Cardiac septum (tissue), 1 donor: ENCODE measurements at regions not wholly inside any gene's neighbourhood (a gene's known extent, or its start where the extent isn't known, plus 50 kb on each side); places are given as distances from the start of the nearest gene placed in this dataset.
"Not testable (repeated sequence)": the region's sequence is repeated elsewhere in the genome, so short reads cannot be mapped to it uniquely, and the experiment has no call there.

ENCODE experiments used
- DNase-seq: peaks from one replicate; pipeline ENCODE4 v3.0.0-alpha.2; 2020; ENCODE audit warnings: low spot score
- intact Hi-C: fragments of 100-400 bp; cut with DNase I; formaldehyde crosslinking; loops from one replicate; pipeline ENCODE4 v1.14.0; 2022
- donor health status: DM: no; HTN: no; CAD: no.

DNA sequence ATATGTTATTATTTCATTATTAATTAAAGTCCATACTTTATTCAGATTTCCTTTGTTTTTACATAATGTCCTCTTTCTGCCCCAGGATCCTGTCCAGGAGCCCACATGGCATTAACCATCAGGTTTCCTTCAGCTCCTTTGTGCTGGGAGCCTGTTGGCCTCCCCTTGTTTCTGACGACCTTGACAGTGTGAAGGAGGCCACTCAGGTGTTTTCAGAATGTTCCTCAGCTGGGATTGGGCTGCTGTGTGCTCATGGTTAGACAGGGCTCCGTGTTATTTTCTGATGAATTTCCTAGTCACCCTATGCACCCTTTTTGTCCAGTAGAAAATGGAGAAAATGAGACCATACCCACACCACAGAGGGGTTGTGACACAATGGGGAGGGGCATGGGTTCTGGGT is 281.0 kb upstream of the FOXF1 start:
- no peak for DNase-seq
- intact Hi-C loops = no loop called here

DNA sequence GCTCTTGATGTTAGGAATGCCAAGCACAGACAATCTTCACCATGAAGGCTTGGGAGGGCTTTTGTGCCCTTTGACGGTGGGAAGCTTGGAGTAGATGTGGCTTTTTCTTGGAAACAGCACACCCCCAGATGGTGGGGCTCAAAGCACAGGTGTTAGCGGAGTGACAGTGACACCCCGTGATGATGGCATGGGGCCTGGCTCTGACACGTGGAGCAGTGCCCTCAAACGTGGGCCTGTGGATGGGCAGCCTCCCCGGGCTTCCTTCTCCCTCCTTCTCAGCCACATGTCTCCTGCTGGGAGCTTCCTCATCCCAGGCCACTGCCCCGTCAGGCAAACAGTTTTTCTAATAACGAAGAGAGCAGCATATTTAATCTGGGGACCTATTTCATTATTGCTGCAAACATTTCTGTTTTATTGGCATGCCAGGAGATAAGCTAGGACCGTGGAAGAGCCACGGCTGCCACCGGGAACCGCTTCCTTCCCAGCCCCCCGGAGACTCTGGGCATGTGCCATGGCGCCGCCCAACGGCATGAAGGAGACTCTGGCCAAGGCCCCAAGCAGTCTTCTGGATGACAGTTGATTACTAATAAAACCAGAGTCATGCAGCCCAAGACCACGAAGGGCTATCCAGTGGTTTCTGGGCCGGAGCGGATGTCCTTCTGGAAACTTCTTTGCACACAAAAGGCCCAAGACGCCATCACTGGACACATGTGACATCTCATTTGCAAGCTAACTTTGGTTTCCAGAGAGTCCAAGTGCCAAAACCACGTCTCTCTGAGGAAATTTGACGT is 280.3 kb upstream of the FOXF1 start:
- DNase-seq = peak; percentile 67
- intact Hi-C loops = no loop called here

DNA sequence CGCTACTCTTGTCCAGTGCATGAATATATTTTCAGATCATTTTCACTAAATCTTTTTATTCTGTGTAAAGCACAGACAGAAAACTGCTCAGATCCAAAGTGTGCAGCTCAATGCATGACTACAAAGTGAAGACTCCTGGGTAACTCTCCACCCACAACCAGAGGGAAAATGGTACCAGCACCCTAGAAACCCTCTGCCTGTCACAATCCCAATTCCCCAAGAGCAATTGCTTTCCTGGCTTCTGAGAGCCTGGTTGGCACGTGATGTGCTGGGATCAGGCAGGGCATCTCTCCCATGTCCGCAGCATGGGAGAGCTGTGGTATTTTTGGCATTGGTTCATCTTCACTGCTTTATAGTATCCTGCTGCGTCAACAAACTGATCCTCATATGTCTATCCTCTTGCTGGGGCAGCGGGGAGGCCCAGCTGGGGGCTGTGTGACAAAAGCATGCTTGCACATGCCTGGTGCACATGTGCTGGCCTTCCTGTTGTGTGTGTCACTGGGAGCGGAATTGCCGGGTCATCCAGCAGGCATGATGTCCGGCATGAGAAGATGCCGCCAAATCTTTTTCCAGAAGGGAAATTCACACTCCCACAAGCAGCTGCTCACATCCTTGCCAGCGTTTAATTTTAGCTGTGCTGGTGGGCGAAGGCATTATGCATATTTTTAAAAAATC is 278.9 kb upstream of the FOXF1 start:
- intact Hi-C loops = no loop called here
- peak; percentile 53 for DNase-seq

DNA sequence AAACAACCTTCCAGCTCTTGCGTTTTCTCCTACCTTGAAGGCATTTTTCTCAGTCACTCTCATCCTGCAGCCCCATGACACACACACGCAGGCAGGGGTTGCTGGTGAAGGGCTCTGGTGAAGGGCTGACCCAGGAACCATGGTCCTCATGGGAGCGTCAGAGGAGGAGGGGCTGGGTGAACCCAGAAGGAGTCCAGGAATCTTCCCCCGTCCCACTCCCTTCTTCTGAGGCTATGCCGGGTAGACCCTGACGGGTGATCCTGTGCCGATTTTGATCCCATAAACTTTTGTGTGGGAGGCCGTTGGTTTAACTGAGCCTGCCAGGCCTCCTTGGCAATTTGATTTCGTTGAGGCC is 278.4 kb upstream of the FOXF1 start:
- DNase-seq = peak; percentile 49

DNA sequence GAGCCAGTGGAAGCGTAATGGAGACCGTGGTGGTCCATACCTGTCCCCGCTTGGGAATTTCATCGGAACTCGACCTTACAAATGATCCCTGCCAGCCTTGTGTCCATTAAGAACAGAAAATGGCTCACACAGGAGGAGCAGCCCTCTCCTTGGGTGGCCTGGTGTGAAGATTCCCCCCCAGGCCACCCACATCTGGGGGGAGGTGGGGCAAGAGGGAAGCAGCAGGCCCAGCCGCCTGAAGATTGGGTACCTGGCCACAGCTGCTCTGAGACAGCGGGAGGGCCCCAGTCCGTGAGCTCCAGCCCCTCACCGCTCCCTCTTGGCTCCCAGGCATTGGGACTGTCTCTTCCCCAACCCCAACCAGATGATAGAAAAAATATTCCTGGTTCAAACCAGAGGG is 277.8 kb upstream of the FOXF1 start:
- intact Hi-C loops = no loop called here

More for the DNA sequence above, 278.4 kb upstream of the FOXF1 start:
- intact Hi-C loops = no loop called here

DNA sequence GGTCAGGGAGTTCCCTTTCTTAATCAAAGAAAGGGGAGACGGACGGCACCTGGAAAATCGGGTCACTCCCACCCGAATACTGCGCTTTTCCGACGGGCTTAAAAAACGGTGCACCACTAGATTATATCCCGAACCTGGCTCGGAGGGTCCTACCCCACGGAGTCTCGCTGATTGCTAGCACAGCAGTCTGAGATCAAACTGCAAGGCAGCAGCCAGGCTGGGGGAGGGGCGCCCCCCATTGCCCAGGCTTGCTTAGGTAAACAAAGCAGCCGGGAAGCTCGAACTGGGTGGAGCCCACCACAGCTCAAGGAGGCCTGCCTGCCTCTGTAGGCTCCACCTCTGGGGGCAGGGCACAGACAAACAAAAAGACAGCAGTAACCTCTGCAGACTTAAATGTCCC is 276.8 kb upstream of the FOXF1 start:
- peak; percentile 26 for DNase-seq
- intact Hi-C loops = not testable (repeated sequence)

More for the DNA sequence above, 277.8 kb upstream of the FOXF1 start:
- no peak for DNase-seq

DNA sequence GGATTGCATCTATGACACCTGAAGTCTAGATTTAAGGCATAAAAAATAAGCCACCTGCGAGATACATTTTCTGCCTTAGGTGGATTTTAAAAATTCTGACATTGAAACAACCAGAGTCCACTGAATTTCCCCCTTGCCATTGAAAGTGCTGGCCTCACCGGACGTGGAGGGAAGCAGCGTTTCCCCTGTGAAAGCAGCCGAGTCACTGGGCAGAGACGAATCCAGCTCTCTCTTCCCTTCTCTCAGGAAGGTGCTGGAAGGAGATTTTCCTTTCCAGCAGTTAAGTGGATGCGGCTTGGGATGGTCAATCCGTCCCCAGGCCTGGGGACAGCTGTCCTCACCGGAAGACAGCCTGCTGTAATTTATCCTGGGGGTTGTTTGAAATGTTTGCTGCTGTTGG is 270.9 kb upstream of the FOXF1 start:
- DNase-seq = no peak
- intact Hi-C loops = no loop called here

DNA sequence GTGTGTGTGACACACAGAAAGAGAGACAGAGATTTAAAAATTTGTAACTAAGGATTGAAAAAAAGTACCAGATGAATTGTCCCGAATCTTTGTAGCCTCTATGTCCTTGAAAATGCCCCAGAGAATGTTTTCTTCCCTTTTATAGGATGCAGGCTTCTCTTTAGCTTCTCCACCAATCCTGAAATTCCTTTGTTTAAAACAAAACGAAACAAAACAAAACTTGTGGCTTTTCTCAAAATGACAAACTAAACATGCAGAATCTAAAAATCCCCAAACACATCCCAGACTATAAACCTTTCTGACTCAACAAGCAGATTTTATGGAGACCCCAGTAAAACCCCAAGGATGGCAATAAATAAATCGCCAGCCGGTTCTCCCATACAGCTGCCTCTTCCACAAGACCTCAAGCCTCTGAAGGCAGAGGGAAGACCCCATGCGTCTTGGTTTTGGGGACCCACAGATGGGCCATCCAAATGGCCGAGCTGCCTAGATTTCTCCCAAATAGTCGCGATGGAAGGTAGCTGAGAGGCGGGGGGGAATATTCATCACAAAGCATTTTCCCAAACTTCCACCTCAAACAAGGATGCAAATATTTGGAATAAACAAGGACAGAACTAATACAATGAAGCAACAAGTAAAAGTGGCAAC is 269.5 kb upstream of the FOXF1 start:
- intact Hi-C loops = no loop called here
- no peak for DNase-seq

DNA sequence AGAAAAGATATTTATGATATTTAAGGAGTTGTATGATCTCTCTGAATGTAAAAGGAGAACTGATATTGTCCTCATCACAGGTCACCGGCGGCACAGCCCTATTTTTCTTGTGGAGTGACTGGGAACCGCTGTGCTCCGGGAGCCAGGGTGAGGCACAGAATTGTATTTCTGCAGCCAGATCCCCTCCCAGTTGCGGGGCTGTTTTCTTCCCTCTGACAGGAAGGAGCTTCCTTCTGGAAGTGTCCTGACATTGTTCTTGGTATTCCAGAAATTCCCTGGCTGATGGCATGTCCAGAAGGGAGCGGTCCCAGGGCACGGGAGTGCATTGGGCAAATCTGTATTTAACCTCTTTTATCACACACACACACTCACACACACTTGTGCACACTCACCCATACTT is 268.6 kb upstream of the FOXF1 start:
- intact Hi-C loops = no loop called here
- DNase-seq = no peak

DNA sequence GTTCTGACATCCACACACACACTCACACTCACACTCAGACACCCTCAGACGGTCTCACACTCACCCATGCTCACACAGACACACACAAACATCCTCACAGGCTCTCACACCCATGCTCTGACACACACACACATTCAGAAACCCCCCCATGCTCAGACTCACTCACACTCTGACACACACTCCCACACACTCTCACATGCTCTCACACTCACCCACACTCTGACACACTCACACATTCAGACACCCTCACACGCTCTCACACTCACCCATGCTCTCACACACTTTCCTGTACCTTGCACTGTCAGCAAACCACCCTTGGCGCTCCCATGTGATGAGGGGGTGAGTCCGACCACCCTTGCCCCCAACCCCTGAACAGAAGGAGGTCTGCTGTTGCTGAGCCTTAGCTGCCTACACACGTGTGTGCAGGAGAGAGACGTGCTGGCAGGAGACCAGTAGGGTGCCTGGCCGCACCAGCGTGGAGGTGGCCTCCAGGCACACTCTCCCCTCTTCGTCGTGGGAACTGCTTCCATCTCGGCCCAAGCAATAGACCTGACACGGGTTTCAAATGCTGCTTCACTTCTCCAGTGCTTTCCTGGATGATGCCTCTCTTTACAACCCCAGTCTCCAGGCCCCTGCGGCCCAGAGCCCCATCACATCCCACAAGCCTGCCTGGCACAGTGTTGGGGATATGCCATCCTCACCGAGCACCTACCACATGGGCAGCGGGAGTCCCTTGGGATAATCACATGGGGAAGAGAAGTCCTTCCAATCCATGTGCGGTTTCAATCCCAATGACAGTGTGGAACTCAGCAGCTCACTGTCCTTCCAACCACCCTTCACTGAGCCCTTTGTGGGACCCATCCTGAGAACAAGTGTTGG is 267.8 kb upstream of the FOXF1 start:
- intact Hi-C loops = no loop called here
- no peak for DNase-seq

DNA sequence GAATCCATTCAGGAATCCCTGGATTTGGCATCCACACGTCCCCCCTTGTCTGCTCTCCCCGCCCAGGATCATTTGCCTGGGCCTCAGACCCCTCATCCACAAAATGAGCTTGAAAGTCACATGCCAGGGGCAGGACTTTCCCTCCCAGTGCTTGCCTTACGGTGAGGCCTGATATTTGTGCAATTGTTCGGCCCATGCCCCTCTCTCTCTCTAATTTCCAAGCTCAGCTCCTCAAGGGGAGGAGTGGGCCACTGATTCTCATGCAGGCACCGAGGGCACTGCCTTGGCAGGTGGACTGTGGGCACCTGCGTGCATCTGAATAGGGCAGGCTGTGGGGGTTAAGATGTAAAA is 267.2 kb upstream of the FOXF1 start:
- intact Hi-C loops = no loop called here
- DNase-seq = no peak

DNA sequence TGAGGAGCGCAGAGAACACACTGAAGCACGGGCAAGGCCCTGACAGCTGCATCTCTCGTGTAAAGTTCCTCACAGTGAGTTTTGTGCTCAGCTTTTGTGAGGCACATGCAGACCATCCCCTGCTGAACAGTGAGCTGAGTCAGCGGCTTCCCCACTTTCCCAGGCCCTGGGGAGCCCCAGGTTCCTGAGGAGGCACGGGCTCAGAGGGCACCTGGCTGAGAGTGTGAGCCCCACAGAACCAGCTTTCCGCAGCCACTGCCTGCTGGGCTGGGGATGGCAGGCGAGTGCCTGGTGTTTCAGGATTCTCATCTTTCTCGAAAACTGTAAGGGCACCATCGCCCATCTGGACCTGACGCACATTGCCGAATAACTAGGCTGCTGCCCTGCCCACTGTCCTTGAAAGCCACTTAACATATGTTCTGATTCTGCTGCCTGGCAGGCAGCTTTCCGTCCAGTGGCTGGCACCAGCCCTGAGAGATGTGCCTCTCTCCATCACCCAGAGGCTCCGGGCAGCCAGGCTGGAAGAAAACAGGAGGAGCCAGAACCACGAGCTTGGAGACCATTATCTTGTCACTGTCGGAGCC is 266.7 kb upstream of the FOXF1 start:
- intact Hi-C loops = no loop called here
- DNase-seq = no peak

DNA sequence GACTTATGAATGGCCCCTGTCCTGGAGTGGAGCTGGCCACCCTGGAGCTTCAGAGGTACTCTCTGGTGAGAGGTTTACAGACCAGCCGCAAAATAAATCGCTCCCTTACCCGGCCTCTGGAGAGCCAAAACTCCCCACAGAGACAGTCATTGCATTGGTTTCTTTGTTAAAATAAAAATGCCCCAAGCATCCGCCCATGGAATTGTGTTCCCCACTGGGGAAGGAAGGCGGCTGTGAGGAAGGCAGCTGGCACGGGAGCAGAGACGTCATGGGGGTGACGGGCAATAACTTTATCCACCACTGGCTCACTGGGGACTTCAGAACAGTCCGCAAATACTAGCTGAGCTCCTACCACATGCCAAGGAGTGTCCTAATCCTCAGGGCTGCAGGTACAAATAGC is 266.2 kb upstream of the FOXF1 start:
- no peak for DNase-seq
- intact Hi-C loops = no loop called here

DNA sequence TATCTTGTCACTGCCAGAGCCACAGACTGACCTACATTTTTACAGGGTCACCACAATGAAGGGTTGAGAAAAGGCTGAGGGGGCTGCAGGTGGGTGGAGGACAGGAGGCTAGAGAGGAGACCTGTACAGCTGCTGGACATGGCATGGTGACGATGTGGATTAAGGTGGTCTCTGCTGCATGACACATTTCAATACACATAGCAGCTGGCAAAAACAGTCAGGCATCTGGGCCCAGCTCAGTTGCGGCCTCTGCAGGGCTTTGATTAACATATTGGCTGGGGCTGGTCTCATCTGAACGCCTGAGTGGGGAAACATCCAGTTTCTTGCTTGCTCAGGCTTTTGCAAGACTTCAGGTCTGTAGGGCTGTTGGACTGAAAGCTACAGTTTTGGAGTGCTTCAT is 265.4 kb upstream of the FOXF1 start:
- intact Hi-C loops = no loop called here
- no peak for DNase-seq

DNA sequence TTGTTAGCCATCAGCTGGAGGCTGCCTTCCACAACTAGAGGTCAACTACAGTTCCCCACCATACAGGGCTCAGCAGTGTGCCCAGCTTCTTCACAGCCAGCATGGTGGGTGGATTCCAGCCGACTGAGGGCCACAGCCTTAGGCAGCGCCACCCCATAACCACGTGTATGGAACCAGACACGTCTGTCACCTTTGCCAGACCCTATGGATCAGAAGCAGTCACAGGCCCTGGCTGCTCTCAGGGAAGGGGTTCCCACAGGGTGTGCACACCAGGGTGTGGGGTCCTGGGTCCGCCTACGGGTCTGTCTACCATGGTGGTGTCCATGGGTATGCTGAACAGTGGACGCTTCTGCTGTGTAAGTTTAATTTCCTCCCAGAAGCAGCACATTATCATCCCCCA is 265.0 kb upstream of the FOXF1 start:
- intact Hi-C loops = no loop called here
- no peak for DNase-seq

DNA sequence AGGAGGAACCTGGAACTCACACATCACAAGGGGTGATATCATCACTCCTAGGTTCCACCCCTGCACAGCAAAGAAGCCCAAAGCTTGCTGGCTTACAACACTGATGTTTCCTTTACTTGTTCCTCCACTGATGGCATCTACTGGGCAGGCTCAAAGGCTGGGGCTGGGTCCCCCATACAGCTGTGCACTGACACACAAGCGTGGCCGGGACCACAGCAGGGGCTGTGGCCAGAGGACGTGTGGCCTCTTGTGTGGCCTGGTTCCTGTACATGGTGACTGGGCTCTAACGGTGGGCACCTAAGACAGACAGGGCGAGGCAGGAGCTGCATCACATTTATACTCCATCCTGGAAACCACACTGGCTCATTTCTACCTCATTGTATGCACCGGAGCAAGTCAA is 264.4 kb upstream of the FOXF1 start:
- intact Hi-C loops = no loop called here
- no peak for DNase-seq

DNA sequence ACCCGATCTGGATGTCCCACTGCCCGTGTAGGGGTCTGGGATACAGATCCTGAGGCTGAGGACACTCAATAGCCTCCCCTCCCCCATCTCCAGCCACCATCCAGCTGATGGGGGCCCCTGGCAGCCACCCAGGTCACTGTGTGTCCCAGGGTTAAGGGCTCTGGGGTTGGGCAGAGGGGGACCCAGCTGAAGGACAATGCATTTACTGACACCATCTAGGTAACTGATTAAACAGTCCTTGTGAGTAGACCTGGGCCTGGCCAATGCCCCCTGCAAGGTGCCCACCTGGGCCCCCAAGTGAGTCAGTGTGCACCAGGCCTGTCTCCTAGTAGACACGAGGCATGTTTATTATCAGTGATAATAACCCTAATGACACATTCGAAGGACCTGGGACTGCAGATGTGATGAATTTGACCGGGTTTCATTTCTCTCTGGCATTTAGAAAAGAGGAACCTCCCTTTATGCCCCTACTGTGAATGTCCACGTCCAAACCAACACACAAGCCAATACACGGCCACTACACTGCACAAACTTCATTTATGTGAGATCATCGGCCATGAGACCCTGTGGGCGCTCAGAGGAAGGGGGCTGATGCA is 261.9 kb upstream of the FOXF1 start:
- intact Hi-C loops = no loop called here
- DNase-seq = no peak

DNA sequence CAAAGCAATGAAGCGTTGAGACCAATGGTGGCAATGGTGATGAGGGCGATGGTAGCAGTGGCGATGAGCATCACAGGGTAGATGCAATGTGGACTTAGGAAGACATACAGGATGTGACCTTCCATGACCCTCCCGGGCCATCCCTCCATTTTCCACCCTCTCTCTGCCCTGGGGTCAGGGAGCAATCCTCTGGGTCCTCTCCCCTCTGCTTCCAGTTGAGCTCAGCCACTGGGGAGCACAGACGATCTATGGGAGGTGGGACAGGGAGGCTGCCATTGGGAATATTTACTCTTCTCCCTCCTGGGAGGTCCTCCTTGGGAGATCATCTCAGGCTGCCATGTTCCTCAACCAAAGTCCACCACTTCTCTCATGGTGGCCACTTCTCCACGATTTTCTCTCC is 260.7 kb upstream of the FOXF1 start:
- DNase-seq = no peak
- intact Hi-C loops = no loop called here

DNA sequence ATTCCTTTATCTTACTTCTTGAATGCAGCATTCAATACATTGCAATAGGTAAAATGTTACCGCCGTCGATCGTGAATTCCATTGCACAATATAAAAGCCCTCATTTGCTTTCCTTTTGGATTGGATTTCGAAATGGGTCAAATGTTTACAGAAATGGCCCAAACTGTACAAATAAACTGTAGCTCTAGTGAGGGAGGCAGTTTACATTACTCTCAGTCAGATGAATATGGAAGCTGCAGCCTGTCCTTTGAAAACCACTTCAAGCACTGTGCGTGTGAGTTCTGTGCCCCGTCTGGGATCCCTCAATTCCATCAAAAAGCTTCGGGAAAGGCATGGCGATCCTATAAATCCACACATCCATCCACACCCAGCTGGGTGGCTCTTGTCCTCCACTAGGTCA is 258.6 kb upstream of the FOXF1 start:
- no peak for DNase-seq

More for the DNA sequence above, 258.6 kb upstream of the FOXF1 start:
- intact Hi-C loops = no loop called here
